Naive thymus-derived CD4-positive, alpha-beta T cell (primary cell): ENCODE measurements at regions not wholly inside any gene's neighbourhood (a gene's known extent, or its start where the extent isn't known, plus 50 kb on each side); places are given as distances from the start of the nearest gene placed in this dataset.

Experiments
- ATAC-seq: fragments of 150-1000 bp; cut with Tn5 transposase; 2 replicates; pipeline ENCODE4 v1.10.0; 2021; ENCODE audit warnings: mild to moderate bottlenecking, moderate library complexity
- CTCF ChIA-PET: fragments of 350-600 bp; sonication (Branson Sonifier 250); formaldehyde crosslinking; loops from one replicate; lab custom pipeline; 2021; ENCODE audit warnings: antibody characterized with exemption; lab: Charles Lee
- POLR2A ChIA-PET: fragments of 350-600 bp; sonication (Branson Sonifier 250); formaldehyde crosslinking; loops from one replicate; lab custom pipeline; 2021; ENCODE audit warnings: antibody characterized with exemption, inconsistent platforms; lab: Charles Lee
- DNase-seq, 9 donors: peaks; one replicate each; pipeline versions ENCODE4 v3.0.0 to v3.0.0-alpha.2; 2020 to 2022; ENCODE audit warnings: mixed read lengths in 1 of 9
- H3K27ac ChIP-seq: one replicate; pipeline ENCODE4 v1.7.0; 2013; ENCODE audit warnings: mild to moderate bottlenecking, low read depth, low read length, moderate library complexity
- H3K27me3 ChIP-seq, 2 donors: one replicate each; pipeline ENCODE4 v1.7.0; 2013; ENCODE audit warnings: low read length in 2 of 2, mild to moderate bottlenecking in 2 of 2, moderate library complexity in 2 of 2; ENCODE audit not compliant: control insufficient read depth in 2 of 2, insufficient read depth in 2 of 2
- H3K36me3 ChIP-seq, 3 experiments: 1 replicate in 2 of 3; 2 replicates in 1 of 3; pipeline ENCODE4 v1.7.0; 2013; ENCODE audit warnings: low read length in 3 of 3, mild to moderate bottlenecking in 3 of 3, moderate library complexity in 1 of 3; ENCODE audit not compliant: insufficient read depth in 3 of 3, control insufficient read depth in 2 of 3
- H3K4me1 ChIP-seq, 2 donors: one replicate each; pipeline ENCODE4 v1.7.0; 2013; ENCODE audit warnings: low read length in 2 of 2, mild to moderate bottlenecking in 2 of 2, moderate library complexity in 1 of 2; ENCODE audit not compliant: control insufficient read depth in 2 of 2, insufficient read depth in 2 of 2
- H3K4me3 ChIP-seq: 2 replicates; pipeline ENCODE4 v1.7.0; 2013; ENCODE audit warnings: mild to moderate bottlenecking, low read length
- H3K9me3 ChIP-seq, 3 experiments: 1 replicate in 2 of 3; 2 replicates in 1 of 3; pipeline ENCODE4 v1.7.0; 2013; ENCODE audit warnings: low read length in 3 of 3; ENCODE audit not compliant: control insufficient read depth in 2 of 3
- H3K27ac Mint-ChIP-seq, 9 donors: one replicate each; pipeline ENCODE4 v1.8.0; 2020 to 2022; ENCODE audit warnings: mixed read lengths in 9 of 9, mild to moderate bottlenecking in 8 of 9, moderate library complexity in 5 of 9, inconsistent platforms in 2 of 9
- H3K27me3 Mint-ChIP-seq, 5 donors: one replicate each; pipeline ENCODE4 v1.8.0; 2021 to 2022; ENCODE audit warnings: mixed read lengths in 5 of 5, mild to moderate bottlenecking in 1 of 5
- H3K36me3 Mint-ChIP-seq, 5 donors: one replicate each; pipeline ENCODE4 v1.8.0; 2020 to 2022; ENCODE audit warnings: mixed read lengths in 5 of 5, mild to moderate bottlenecking in 3 of 5, inconsistent platforms in 1 of 5
- H3K4me1 Mint-ChIP-seq, 7 donors: one replicate each; pipeline ENCODE4 v1.8.0; 2020 to 2022; ENCODE audit warnings: mixed read lengths in 7 of 7, mild to moderate bottlenecking in 3 of 7, inconsistent platforms in 1 of 7
- H3K4me3 Mint-ChIP-seq, 10 donors: one replicate each; pipeline ENCODE4 v1.8.0; 2020 to 2022; ENCODE audit warnings: mild to moderate bottlenecking in 10 of 10, mixed read lengths in 10 of 10, moderate library complexity in 6 of 10, inconsistent platforms in 2 of 10
- H3K9me3 Mint-ChIP-seq, 11 donors: one replicate each; pipeline ENCODE4 v1.8.0; 2020 to 2022; ENCODE audit warnings: mixed read lengths in 11 of 11, mild to moderate bottlenecking in 4 of 11, inconsistent platforms in 1 of 11, moderate library complexity in 1 of 11
- intact Hi-C, 2 donors: fragments of 100-400 bp; cut with micrococcal nuclease; formaldehyde crosslinking; loops; one replicate each; pipeline ENCODE4 v1.15.1; 2023

- ATAC-seq (no peak), DNase-seq (no peak)
- Histone ChIP-seq H3K4me1 (no peaks in the 10 kb centered on the region), H3K9me3 (no peaks in the 10 kb centered on the region), H3K27ac (no peak overlapping the region), H3K27me3 (no peaks in the 10 kb centered on the region), H3K4me3 (no peak overlapping the region), H3K36me3 (no peaks in the 10 kb centered on the region)
- H3K27me3 Mint-ChIP-seq, result peaks cover 0 to 10% (median 0%) of the 10 kb centered on the region in 5 donors
- H3K27ac Mint-ChIP-seq, result no peak overlapping the region
- H3K4me3 Mint-ChIP-seq, result no peak overlapping the region
- H3K9me3 Mint-ChIP-seq, result peaks cover 0 to 1% (median 0%) of the 10 kb centered on the region in 11 donors
- H3K36me3 Mint-ChIP-seq, result no peaks in the 10 kb centered on the region
- no peaks in the 10 kb centered on the region for H3K4me1 Mint-ChIP-seq
- ChIA-PET CTCF (no interaction called here), POLR2A (no interaction called here)
- intact Hi-C loops, result no loop called here
These were observed 666.6 kb upstream of the CCDC54 start for GRCh38 chr3:106710596-106710995.

- ChIA-PET POLR2A (no interaction called here), CTCF (no interaction called here)
- ATAC-seq, result no peak
- no peaks in the 10 kb centered on the region for H3K9me3 ChIP-seq
- no peak overlapping the region for H3K27ac ChIP-seq
- Mint-ChIP-seq H3K36me3 (no peaks in the 10 kb centered on the region), H3K27me3 (peaks cover 0 to 13% (median 4%) of the 10 kb centered on the region in 5 donors), H3K4me3 (no peak overlapping the region), H3K4me1 (no peaks in the 10 kb centered on the region), H3K9me3 (peaks cover 0 to 1% (median 0%) of the 10 kb centered on the region in 11 donors), H3K27ac (no peak overlapping the region)
- no peaks in the 10 kb centered on the region for H3K4me1 ChIP-seq
- no peak for DNase-seq
- no peaks in the 10 kb centered on the region for H3K27me3 ChIP-seq
- no peaks in the 10 kb centered on the region for H3K36me3 ChIP-seq
- no peak overlapping the region for H3K4me3 ChIP-seq
- intact Hi-C loops, result no loop called here
These were observed 665.6 kb upstream of the CCDC54 start for GRCh38 chr3:106711650-106712049.

DNA sequence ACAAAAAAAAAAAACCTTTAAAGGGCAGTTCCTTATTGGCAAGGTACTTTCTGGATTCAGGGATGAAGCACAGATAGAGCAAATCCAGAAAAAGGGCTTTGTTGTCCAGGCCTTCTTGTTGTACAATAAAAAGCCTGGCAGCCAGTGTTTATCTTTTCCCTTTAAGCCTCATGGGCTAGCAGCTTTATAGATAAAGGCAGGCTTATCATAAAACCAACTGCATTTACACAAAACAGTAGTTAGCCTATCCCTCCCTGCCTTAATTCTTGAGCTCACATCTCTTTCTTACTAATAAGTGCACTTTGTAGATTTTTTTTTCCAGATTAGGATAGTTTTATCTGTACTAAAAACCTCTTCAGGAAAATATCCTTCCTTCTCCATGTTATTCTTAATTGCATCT lies 662.8 kb upstream of the CCDC54 start:
- H3K27me3 Mint-ChIP-seq, result peaks cover 0 to 7% (median 3%) of the 10 kb centered on the region in 5 donors
- Histone ChIP-seq H3K4me1 (no peaks in the 10 kb centered on the region), H3K36me3 (no peaks in the 10 kb centered on the region), H3K9me3 (no peaks in the 10 kb centered on the region), H3K27ac (no peak overlapping the region), H3K27me3 (peaks cover 0 to 2% of the 10 kb centered on the region in 2 donors), H3K4me3 (no peak overlapping the region)
- intact Hi-C loops, result no loop called here
- no peak overlapping the region for H3K27ac Mint-ChIP-seq
- CTCF ChIA-PET, result no interaction called here
- ATAC-seq, result no peak
- POLR2A ChIA-PET, result no interaction called here
- no peak overlapping the region for H3K4me3 Mint-ChIP-seq
- H3K36me3 Mint-ChIP-seq, result no peaks in the 10 kb centered on the region
- DNase-seq, result no peak
- peaks cover 0 to 1% (median 0%) of the 10 kb centered on the region in 11 donors for H3K9me3 Mint-ChIP-seq
- H3K4me1 Mint-ChIP-seq, result no peaks in the 10 kb centered on the region

DNA sequence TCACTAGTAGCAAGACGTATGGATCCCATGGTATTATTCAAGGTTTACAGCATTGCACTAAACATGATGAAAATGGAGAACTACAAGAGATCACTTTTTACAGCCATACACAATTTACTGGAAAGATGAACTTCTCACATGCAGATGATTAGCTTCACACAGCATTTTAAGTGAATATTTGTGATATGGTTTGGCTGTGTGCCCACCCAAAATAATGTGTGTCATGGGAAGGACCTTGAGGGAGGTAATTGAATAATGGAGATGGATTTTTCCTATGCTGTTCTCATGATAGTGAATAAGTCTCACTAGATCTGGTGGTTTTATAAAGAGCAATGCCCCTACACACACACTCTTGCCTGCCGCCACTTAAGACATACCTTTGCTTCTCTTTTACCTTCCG lies 662.0 kb upstream of the CCDC54 start:
- H3K4me3 ChIP-seq, result no peak overlapping the region
- intact Hi-C loops, result no loop called here
- peaks cover 0 to 4% of the 10 kb centered on the region in 2 donors for H3K27me3 ChIP-seq
- Mint-ChIP-seq H3K27ac (no peak overlapping the region), H3K4me1 (no peaks in the 10 kb centered on the region), H3K27me3 (peaks cover 0 to 4% (median 0%) of the 10 kb centered on the region in 5 donors), H3K36me3 (no peaks in the 10 kb centered on the region), H3K4me3 (no peak overlapping the region), H3K9me3 (peaks cover 0 to 1% (median 0%) of the 10 kb centered on the region in 11 donors)
- DNase-seq (no peak), ATAC-seq (no peak)
- H3K9me3 ChIP-seq, result no peaks in the 10 kb centered on the region
- ChIA-PET CTCF (no interaction called here), POLR2A (no interaction called here)
- no peaks in the 10 kb centered on the region for H3K36me3 ChIP-seq
- H3K27ac ChIP-seq, result no peak overlapping the region
- H3K4me1 ChIP-seq, result no peaks in the 10 kb centered on the region

- POLR2A ChIA-PET, result no interaction called here
- Mint-ChIP-seq H3K9me3 (peaks cover 0 to 1% (median 0%) of the 10 kb centered on the region in 11 donors), H3K4me1 (no peaks in the 10 kb centered on the region), H3K27me3 (peaks cover 0 to 4% (median 0%) of the 10 kb centered on the region in 5 donors), H3K27ac (no peak overlapping the region), H3K4me3 (no peak overlapping the region), H3K36me3 (no peaks in the 10 kb centered on the region)
- Histone ChIP-seq H3K4me1 (no peaks in the 10 kb centered on the region), H3K27me3 (peaks cover 0 to 4% of the 10 kb centered on the region in 2 donors), H3K27ac (no peak overlapping the region), H3K4me3 (no peak overlapping the region), H3K9me3 (no peaks in the 10 kb centered on the region), H3K36me3 (no peaks in the 10 kb centered on the region)
- intact Hi-C loops, result no loop called here
- CTCF ChIA-PET, result no interaction called here
- DNase-seq, result no peak
- ATAC-seq, result no peak
These were observed 660.0 kb upstream of the CCDC54 start for GRCh38 chr3:106717178-106717780.

DNA sequence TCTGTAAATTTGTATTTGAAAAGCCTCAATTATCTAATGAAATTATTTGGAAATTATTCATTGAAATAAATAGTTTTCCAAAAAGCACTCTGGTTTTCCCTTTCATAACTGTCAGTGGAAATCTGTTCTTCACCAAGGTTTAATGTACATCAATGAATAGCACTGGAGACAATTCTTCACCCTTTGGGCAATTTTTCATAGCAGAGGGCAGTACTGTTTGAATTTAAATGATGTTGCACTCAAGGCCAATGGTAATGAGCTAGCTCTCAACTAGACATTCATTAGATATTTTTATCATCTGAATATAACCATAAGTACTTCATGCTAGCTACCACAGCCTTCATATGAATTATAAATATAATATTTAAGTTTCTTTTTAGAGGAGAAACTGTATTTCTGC lies 658.2 kb upstream of the CCDC54 start:
- H3K27me3 ChIP-seq, result peaks cover 0 to 4% of the 10 kb centered on the region in 2 donors
- ATAC-seq (no peak), DNase-seq (no peak)
- CTCF ChIA-PET, result no interaction called here
- H3K4me1 Mint-ChIP-seq, result no peaks in the 10 kb centered on the region
- H3K4me3 Mint-ChIP-seq, result no peak overlapping the region
- no peak overlapping the region for H3K27ac ChIP-seq
- intact Hi-C loops, result no loop called here
- H3K9me3 Mint-ChIP-seq, result peaks cover 0 to 2% (median 0%) of the 10 kb centered on the region in 11 donors
- H3K4me3 ChIP-seq, result no peak overlapping the region
- H3K9me3 ChIP-seq, result no peaks in the 10 kb centered on the region
- peaks cover 0 to 6% (median 2%) of the 10 kb centered on the region in 5 donors for H3K27me3 Mint-ChIP-seq
- no peaks in the 10 kb centered on the region for H3K4me1 ChIP-seq
- no peaks in the 10 kb centered on the region for H3K36me3 Mint-ChIP-seq
- H3K27ac Mint-ChIP-seq, result no peak overlapping the region
- POLR2A ChIA-PET, result no interaction called here
- no peaks in the 10 kb centered on the region for H3K36me3 ChIP-seq

DNA sequence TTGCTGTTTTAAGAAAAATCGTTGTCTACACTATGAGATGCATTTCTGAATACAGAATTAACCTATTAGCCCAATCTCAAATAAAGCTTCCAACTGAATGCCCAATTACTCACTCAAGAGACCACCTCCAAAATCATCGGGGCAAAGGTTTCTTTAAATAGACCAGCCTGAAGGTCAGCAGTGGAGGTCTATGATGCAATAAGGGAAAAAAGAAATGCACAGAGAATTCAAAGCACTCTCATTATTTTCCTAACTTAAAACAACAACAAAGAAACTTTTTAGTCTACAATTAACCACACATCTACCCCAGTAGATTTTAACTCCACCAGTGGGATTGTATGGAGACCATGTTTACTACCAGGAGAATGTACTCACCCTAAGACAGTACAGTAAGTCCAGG lies 657.7 kb upstream of the CCDC54 start:
- POLR2A ChIA-PET, result no interaction called here
- Histone ChIP-seq H3K27me3 (peaks cover 0 to 4% of the 10 kb centered on the region in 2 donors), H3K27ac (no peak overlapping the region), H3K9me3 (no peaks in the 10 kb centered on the region), H3K36me3 (no peaks in the 10 kb centered on the region), H3K4me3 (no peak overlapping the region), H3K4me1 (no peaks in the 10 kb centered on the region)
- Mint-ChIP-seq H3K36me3 (no peaks in the 10 kb centered on the region), H3K27me3 (peaks cover 0 to 11% (median 4%) of the 10 kb centered on the region in 5 donors), H3K4me3 (no peak overlapping the region), H3K27ac (no peak overlapping the region), H3K9me3 (peaks cover 0 to 3% (median 0%) of the 10 kb centered on the region in 11 donors), H3K4me1 (no peaks in the 10 kb centered on the region)
- CTCF ChIA-PET, result no interaction called here
- no peak for ATAC-seq
- intact Hi-C loops, result no loop called here
- DNase-seq, result no peak
